Vagina (tissue), 2 donors: ENCODE measurements at regions not wholly inside any gene's neighbourhood (a gene's known extent, or its start where the extent isn't known, plus 50 kb on each side); places are given as distances from the start of the nearest gene placed in this dataset.

Source experiments
- POLR2A ChIP-seq, 2 donors: fragments of 450-650 bp; IDR thresholded peaks; one replicate each; pipeline ENCODE4 v1.6.1; 2017; ENCODE audit warnings: antibody characterized with exemption in 2 of 2, mild to moderate bottlenecking in 2 of 2, moderate library complexity in 2 of 2
- POLR2AphosphoS5 ChIP-seq, 2 donors: sonication (generic); formaldehyde crosslinking; IDR thresholded peaks; one replicate each; pipeline ENCODE4 v1.9.0; 2017; ENCODE audit warnings: antibody characterized with exemption in 2 of 2, mild to moderate bottlenecking in 2 of 2, low read depth in 1 of 2; ENCODE audit not compliant: insufficient read depth in 1 of 2
- TF ChIP-seq, protein P1 (sequence below), 3 experiments: fragments of 450-650 bp in 2 of 3; fragments of 200-600 bp in 1 of 3; sonication (generic) in 1 of 3; IDR thresholded peaks; one replicate each; pipeline ENCODE4 v1.5.1; 2017 to 2019; ENCODE audit warnings: antibody characterized with exemption in 3 of 3, mild to moderate bottlenecking in 2 of 3, moderate library complexity in 2 of 3

- TF ChIP-seq, protein P1, sequence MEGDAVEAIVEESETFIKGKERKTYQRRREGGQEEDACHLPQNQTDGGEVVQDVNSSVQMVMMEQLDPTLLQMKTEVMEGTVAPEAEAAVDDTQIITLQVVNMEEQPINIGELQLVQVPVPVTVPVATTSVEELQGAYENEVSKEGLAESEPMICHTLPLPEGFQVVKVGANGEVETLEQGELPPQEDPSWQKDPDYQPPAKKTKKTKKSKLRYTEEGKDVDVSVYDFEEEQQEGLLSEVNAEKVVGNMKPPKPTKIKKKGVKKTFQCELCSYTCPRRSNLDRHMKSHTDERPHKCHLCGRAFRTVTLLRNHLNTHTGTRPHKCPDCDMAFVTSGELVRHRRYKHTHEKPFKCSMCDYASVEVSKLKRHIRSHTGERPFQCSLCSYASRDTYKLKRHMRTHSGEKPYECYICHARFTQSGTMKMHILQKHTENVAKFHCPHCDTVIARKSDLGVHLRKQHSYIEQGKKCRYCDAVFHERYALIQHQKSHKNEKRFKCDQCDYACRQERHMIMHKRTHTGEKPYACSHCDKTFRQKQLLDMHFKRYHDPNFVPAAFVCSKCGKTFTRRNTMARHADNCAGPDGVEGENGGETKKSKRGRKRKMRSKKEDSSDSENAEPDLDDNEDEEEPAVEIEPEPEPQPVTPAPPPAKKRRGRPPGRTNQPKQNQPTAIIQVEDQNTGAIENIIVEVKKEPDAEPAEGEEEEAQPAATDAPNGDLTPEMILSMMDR (IDR thresholded peaks at IDR 0.05), result no peak
- TF ChIP-seq POLR2A (IDR thresholded peaks at IDR 0.05) (no peak), POLR2AphosphoS5 (IDR thresholded peaks at IDR 0.05; ENCODE audit: insufficient read depth in 1 of 2, low read depth in 1 of 2) (no peak)
These were observed 165.8 kb upstream of the KLF6 start for GRCh38 chr10:3950676-3951275.
